ENCODE measurements at regions not wholly inside any gene's neighbourhood (a gene's known extent, or its start where the extent isn't known, plus 50 kb on each side); places are given as distances from the start of the nearest gene placed in this dataset.
A peak's percentile ranks its signal among the peaks of the same experiment; 100 is the strongest.
"Not testable (repeated sequence)": the region's sequence is repeated elsewhere in the genome, so short reads cannot be mapped to it uniquely, and the experiment has no call there.

DNA sequence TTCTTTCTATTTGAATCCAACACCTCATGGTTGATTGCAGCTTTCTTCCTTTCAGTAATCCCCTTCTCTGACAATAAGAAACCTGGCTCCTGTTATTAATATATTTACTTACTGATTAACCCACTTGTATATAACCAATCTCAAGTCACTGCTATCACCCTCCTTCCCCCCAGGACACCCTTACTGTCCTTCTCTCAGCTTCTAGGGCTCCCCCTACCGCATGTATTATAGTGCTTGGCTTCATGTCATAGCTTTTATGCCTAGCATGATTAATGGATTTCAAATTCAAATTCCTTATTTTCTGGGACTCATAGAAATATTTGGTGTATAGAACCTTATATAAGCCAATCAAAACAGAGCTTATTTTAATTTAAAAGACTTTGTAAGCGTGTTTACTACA lies 75.7 kb upstream of the BNIP2 start:
- Histone ChIP-seq H3K36me3 (ENCODE audit: control insufficient read depth, low read length) (no peaks in the 10 kb centered on the region), H3K4me3 (ENCODE audit: low read length) (no peak overlapping the region), H3K9me3 (ENCODE audit: control insufficient read depth, insufficient read depth, low read length) (no peaks in the 10 kb centered on the region), H3K79me2 (ENCODE audit: control insufficient read depth, low read length) (no peaks in the 10 kb centered on the region), H3F3A (ENCODE audit: control insufficient read depth, insufficient read depth) (no peaks in the 10 kb centered on the region), H4K20me1 (ENCODE audit: control insufficient read depth, insufficient read depth, low read depth, low read length) (no peaks in the 10 kb centered on the region), H3K4me1 (ENCODE audit: control insufficient read depth, low read length) (no peaks in the 10 kb centered on the region), H3K9me2 (replicated peaks; ENCODE audit: control insufficient read depth, low read length) (no peaks in the 10 kb centered on the region), H3K27me3 (ENCODE audit: control insufficient read depth, low read length) (peaks cover 6% of the 10 kb centered on the region), H3K27ac (ENCODE audit: low read depth, low read length) (no peak overlapping the region), H3K4me2 (ENCODE audit: low read length) (no peak overlapping the region)
- TF ChIP-seq EZH2phosphoT487 (IDR thresholded peaks at IDR 0.05; ENCODE audit: borderline replicate concordance, low read length), result no peak
- TF ChIP-seq, protein P1, sequence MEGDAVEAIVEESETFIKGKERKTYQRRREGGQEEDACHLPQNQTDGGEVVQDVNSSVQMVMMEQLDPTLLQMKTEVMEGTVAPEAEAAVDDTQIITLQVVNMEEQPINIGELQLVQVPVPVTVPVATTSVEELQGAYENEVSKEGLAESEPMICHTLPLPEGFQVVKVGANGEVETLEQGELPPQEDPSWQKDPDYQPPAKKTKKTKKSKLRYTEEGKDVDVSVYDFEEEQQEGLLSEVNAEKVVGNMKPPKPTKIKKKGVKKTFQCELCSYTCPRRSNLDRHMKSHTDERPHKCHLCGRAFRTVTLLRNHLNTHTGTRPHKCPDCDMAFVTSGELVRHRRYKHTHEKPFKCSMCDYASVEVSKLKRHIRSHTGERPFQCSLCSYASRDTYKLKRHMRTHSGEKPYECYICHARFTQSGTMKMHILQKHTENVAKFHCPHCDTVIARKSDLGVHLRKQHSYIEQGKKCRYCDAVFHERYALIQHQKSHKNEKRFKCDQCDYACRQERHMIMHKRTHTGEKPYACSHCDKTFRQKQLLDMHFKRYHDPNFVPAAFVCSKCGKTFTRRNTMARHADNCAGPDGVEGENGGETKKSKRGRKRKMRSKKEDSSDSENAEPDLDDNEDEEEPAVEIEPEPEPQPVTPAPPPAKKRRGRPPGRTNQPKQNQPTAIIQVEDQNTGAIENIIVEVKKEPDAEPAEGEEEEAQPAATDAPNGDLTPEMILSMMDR (IDR thresholded peaks at IDR 0.05; ENCODE audit: low read depth, low read length, poor library complexity, severe bottlenecking), result peak; percentile 13

DNA sequence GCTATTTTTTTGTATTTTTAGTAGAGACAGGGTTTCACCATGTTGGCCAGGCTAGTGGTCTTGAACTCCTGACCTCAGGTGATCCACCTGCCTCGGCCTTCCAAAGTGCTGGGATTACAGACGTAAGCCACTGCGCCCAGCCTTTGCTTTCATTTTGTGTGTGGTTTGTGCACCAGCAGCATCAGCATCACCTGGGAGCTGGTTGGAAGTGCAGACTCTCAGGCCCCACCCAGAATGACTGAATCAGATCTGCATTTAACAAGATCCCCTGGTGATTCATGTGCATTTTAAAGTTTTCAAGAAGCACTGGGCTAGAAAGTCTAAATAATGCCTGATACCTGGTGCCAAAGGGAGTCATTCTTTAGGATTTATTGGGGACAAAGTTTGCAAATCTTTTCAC lies 73.4 kb upstream of the BNIP2 start:
- H3K79me2 ChIP-seq (ENCODE audit: control insufficient read depth, low read length), result no peaks in the 10 kb centered on the region
- peaks cover 6% of the 10 kb centered on the region for H3K27me3 ChIP-seq (ENCODE audit: control insufficient read depth, low read length)
- no peaks in the 10 kb centered on the region for H3K9me3 ChIP-seq (ENCODE audit: control insufficient read depth, insufficient read depth, low read length)
- no peaks in the 10 kb centered on the region for H3K36me3 ChIP-seq (ENCODE audit: control insufficient read depth, low read length)
- no peaks in the 10 kb centered on the region for H3K4me1 ChIP-seq (ENCODE audit: control insufficient read depth, low read length)
- H3K4me3 ChIP-seq (ENCODE audit: low read length), result no peak overlapping the region
- H3F3A ChIP-seq (ENCODE audit: control insufficient read depth, insufficient read depth), result no peaks in the 10 kb centered on the region
- H4K20me1 ChIP-seq (ENCODE audit: control insufficient read depth, insufficient read depth, low read depth, low read length), result no peaks in the 10 kb centered on the region
- no peak overlapping the region for H3K4me2 ChIP-seq (ENCODE audit: low read length)
- no peak overlapping the region for H3K27ac ChIP-seq (ENCODE audit: low read depth, low read length)
- no peaks in the 10 kb centered on the region for H3K9me2 ChIP-seq (replicated peaks; ENCODE audit: control insufficient read depth, low read length)
- TF ChIP-seq EZH2phosphoT487 (IDR thresholded peaks at IDR 0.05; ENCODE audit: borderline replicate concordance, low read length), result no peak
- TF ChIP-seq, protein P1 (IDR thresholded peaks at IDR 0.05; ENCODE audit: low read depth, low read length, poor library complexity, severe bottlenecking), result no peak

DNA sequence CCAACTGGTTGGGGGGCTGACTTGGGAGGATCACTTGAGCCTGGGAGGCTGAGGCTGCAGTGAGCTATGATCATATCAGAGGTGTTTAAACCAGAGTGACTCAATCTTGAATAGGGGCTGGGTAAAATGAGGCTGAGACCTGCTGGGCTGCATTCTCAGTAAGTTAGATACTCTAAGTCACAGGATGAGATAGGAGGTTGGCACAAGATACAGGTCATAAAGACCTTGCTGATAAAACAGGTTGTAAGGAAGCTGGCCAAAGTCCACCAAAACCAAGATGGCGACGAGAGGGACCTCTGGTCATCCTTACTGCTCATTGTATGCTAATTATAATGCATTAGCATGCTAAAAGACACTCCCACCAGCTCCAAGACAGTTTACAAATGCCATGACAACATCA lies 71.1 kb upstream of the BNIP2 start:
- not testable (repeated sequence) for H3K4me1 ChIP-seq (ENCODE audit: control insufficient read depth, low read length); H3K79me2 ChIP-seq (ENCODE audit: control insufficient read depth, low read length); H3F3A ChIP-seq (ENCODE audit: control insufficient read depth, insufficient read depth); H3K27me3 ChIP-seq (ENCODE audit: control insufficient read depth, low read length); H3K27ac ChIP-seq (ENCODE audit: low read depth, low read length); H3K9me2 ChIP-seq (replicated peaks; ENCODE audit: control insufficient read depth, low read length); H3K36me3 ChIP-seq (ENCODE audit: control insufficient read depth, low read length); H3K4me3 ChIP-seq (ENCODE audit: low read length); H3K9me3 ChIP-seq (ENCODE audit: control insufficient read depth, insufficient read depth, low read length); H3K4me2 ChIP-seq (ENCODE audit: low read length); H4K20me1 ChIP-seq (ENCODE audit: control insufficient read depth, insufficient read depth, low read depth, low read length)

DNA sequence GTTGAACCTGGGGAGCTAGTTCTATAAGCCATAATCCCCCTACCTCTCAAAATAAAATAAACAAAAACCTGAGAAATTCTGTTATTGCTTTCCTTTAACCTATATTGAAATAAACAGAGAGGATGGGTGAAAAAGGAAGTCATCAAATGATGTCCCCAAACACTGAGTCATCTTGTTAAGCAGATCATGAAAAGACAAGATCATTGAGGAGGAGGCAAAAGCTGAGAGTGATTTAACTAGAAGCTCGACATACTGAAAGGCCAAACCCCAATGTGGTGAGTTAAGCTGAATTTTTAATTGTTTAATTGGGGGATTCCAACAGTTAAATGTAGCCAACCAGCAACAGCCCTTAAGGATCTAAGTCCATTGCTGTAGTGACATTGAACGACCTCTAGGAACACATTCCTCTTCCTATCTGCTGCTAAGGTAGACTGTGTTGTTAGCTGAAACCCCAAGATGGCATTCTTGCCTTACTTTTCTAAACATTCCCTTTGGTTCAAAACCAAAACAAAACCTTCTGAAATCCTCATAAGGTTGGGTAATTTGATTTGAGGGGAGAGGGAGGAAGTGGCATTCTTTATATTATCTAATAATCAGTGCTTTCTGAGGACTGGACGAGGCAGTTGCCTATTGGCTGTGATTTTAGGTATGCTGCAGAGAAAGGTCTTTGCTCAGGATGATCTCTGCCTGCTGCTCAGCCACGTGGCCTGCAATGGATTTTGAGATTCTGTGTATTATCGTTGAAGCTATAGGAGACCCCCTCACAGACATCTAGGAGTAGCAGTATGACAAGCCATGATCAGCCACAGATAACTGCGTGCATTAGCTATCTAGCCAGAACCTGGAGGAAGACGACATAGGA lies 62.7 kb upstream of the BNIP2 start:
- no peak overlapping the region for H3K4me2 ChIP-seq (ENCODE audit: low read length)
- no peaks in the 10 kb centered on the region for H3K9me3 ChIP-seq (ENCODE audit: control insufficient read depth, insufficient read depth, low read length)
- H3K79me2 ChIP-seq (ENCODE audit: control insufficient read depth, low read length), result no peaks in the 10 kb centered on the region
- no peaks in the 10 kb centered on the region for H3K9me2 ChIP-seq (replicated peaks; ENCODE audit: control insufficient read depth, low read length)
- H3K27ac ChIP-seq (ENCODE audit: low read depth, low read length), result no peak overlapping the region
- no peaks in the 10 kb centered on the region for H3K4me1 ChIP-seq (ENCODE audit: control insufficient read depth, low read length)
- H3K36me3 ChIP-seq (ENCODE audit: control insufficient read depth, low read length), result no peaks in the 10 kb centered on the region
- no peaks in the 10 kb centered on the region for H4K20me1 ChIP-seq (ENCODE audit: control insufficient read depth, insufficient read depth, low read depth, low read length)
- H3K4me3 ChIP-seq (ENCODE audit: low read length), result no peak overlapping the region
- no peaks in the 10 kb centered on the region for H3F3A ChIP-seq (ENCODE audit: control insufficient read depth, insufficient read depth)
- H3K27me3 ChIP-seq (ENCODE audit: control insufficient read depth, low read length), result peaks cover 12% of the 10 kb centered on the region; the same call in 1 of the 2 replicates
- TF ChIP-seq, protein P1 (IDR thresholded peaks at IDR 0.05; ENCODE audit: low read depth, low read length, poor library complexity, severe bottlenecking), result no peak
- no peak for TF ChIP-seq EZH2phosphoT487 (IDR thresholded peaks at IDR 0.05; ENCODE audit: borderline replicate concordance, low read length)

Data from DOHH2 (cell line).